ENCODE measurements at regions not wholly inside any gene's neighbourhood (a gene's known extent, or its start where the extent isn't known, plus 50 kb on each side); places are given as distances from the start of the nearest gene placed in this dataset.

GRCh38 chrX:9131066-9131465, 97.1 kb upstream of the FAM9B start:
- no peak for TF ChIP-seq CTCF (IDR thresholded peaks at IDR 0.05; ENCODE audit: control insufficient read depth, insufficient read depth, low read depth, low read length, missing control alignments)
- no peak for DNase-seq (ENCODE audit: low read depth)
- H3K4me3 ChIP-seq (ENCODE audit: control insufficient read depth, low read depth, low read length): no peak overlapping the region

GRCh38 chrX:9132036-9132638, 98.2 kb upstream of the FAM9B start:
- DNase-seq (ENCODE audit: low read depth): no peak
- H3K4me3 ChIP-seq (ENCODE audit: control insufficient read depth, low read depth, low read length): no peak overlapping the region
- no peak for TF ChIP-seq CTCF (IDR thresholded peaks at IDR 0.05; ENCODE audit: control insufficient read depth, insufficient read depth, low read depth, low read length, missing control alignments)

- DNase-seq (ENCODE audit: low read depth): no peak
- TF ChIP-seq CTCF (IDR thresholded peaks at IDR 0.05; ENCODE audit: control insufficient read depth, insufficient read depth, low read depth, low read length, missing control alignments): no peak
- H3K4me3 ChIP-seq (ENCODE audit: control insufficient read depth, low read depth, low read length): no peak overlapping the region
These were observed 99.5 kb upstream of the FAM9B start for GRCh38 chrX:9133426-9133825.

- DNase-seq (ENCODE audit: low read depth): no peak
- H3K4me3 ChIP-seq (ENCODE audit: control insufficient read depth, low read depth, low read length): no peak overlapping the region
- no peak for TF ChIP-seq CTCF (IDR thresholded peaks at IDR 0.05; ENCODE audit: control insufficient read depth, insufficient read depth, low read depth, low read length, missing control alignments)
These were observed 100.4 kb upstream of the FAM9B start for GRCh38 chrX:9134366-9134765.

GRCh38 chrX:9135901-9136510, 102.1 kb upstream of the FAM9B start:
- TF ChIP-seq CTCF (IDR thresholded peaks at IDR 0.05; ENCODE audit: control insufficient read depth, insufficient read depth, low read depth, low read length, missing control alignments): no peak

GRCh38 chrX:9137152-9137551, 103.2 kb upstream of the FAM9B start:
- TF ChIP-seq CTCF (IDR thresholded peaks at IDR 0.05; ENCODE audit: control insufficient read depth, insufficient read depth, low read depth, low read length, missing control alignments): no peak
- no peak overlapping the region for H3K4me3 ChIP-seq (ENCODE audit: control insufficient read depth, low read depth, low read length)
- DNase-seq (ENCODE audit: low read depth): no peak

More at GRCh38 chrX:9135901-9136510, 102.1 kb upstream of the FAM9B start:
- DNase-seq (ENCODE audit: low read depth): no peak
- H3K4me3 ChIP-seq (ENCODE audit: control insufficient read depth, low read depth, low read length): no peak overlapping the region

Data from AG09309 (cell line).